ENCODE measurements at regions not wholly inside any gene's neighbourhood (a gene's known extent, or its start where the extent isn't known, plus 50 kb on each side); places are given as distances from the start of the nearest gene placed in this dataset.

GRCh38 chr20:16806061-16806460 is 57.9 kb downstream of the OTOR start:
- Histone ChIP-seq H3K9me3 (ENCODE audit: control insufficient read depth, low read length) (no peaks in the 10 kb centered on the region), H3K4me3 (ENCODE audit: low read depth, low read length) (no peak overlapping the region), H3K4me2 (ENCODE audit: low read length) (no peak overlapping the region), H3K79me2 (no peaks in the 10 kb centered on the region), H3K36me3 (ENCODE audit: control insufficient read depth, insufficient read depth, low read length) (no peaks in the 10 kb centered on the region), H3K27me3 (ENCODE audit: control insufficient read depth, insufficient read depth, low read length) (no peaks in the 10 kb centered on the region), H3K9ac (no peak overlapping the region), H3K27ac (no peak overlapping the region), H3K4me1 (no peaks in the 10 kb centered on the region), H2AFZ (no peak overlapping the region)
- TF ChIP-seq, protein P1, sequence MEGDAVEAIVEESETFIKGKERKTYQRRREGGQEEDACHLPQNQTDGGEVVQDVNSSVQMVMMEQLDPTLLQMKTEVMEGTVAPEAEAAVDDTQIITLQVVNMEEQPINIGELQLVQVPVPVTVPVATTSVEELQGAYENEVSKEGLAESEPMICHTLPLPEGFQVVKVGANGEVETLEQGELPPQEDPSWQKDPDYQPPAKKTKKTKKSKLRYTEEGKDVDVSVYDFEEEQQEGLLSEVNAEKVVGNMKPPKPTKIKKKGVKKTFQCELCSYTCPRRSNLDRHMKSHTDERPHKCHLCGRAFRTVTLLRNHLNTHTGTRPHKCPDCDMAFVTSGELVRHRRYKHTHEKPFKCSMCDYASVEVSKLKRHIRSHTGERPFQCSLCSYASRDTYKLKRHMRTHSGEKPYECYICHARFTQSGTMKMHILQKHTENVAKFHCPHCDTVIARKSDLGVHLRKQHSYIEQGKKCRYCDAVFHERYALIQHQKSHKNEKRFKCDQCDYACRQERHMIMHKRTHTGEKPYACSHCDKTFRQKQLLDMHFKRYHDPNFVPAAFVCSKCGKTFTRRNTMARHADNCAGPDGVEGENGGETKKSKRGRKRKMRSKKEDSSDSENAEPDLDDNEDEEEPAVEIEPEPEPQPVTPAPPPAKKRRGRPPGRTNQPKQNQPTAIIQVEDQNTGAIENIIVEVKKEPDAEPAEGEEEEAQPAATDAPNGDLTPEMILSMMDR (IDR thresholded peaks at IDR 0.05): no peak

GRCh38 chr20:16806886-16807285 is 58.7 kb downstream of the OTOR start:
- Histone ChIP-seq H3K4me3 (ENCODE audit: low read depth, low read length) (no peak overlapping the region), H3K9ac (no peak overlapping the region), H2AFZ (no peak overlapping the region), H3K79me2 (no peaks in the 10 kb centered on the region), H3K4me2 (ENCODE audit: low read length) (no peak overlapping the region), H3K36me3 (ENCODE audit: control insufficient read depth, insufficient read depth, low read length) (no peaks in the 10 kb centered on the region), H3K9me3 (ENCODE audit: control insufficient read depth, low read length) (no peaks in the 10 kb centered on the region), H3K27me3 (ENCODE audit: control insufficient read depth, insufficient read depth, low read length) (no peaks in the 10 kb centered on the region), H3K27ac (no peak overlapping the region), H3K4me1 (no peaks in the 10 kb centered on the region)
- TF ChIP-seq, protein P1 (IDR thresholded peaks at IDR 0.05): no peak

GRCh38 chr20:16808796-16809195 is 60.6 kb downstream of the OTOR start:
- Histone ChIP-seq H3K9me3 (ENCODE audit: control insufficient read depth, low read length) (no peaks in the 10 kb centered on the region), H3K4me2 (ENCODE audit: low read length) (no peak overlapping the region), H3K9ac (no peak overlapping the region), H3K4me1 (no peaks in the 10 kb centered on the region), H3K36me3 (ENCODE audit: control insufficient read depth, insufficient read depth, low read length) (no peaks in the 10 kb centered on the region), H3K27ac (no peak overlapping the region), H3K4me3 (ENCODE audit: low read depth, low read length) (no peak overlapping the region), H2AFZ (no peak overlapping the region), H3K79me2 (no peaks in the 10 kb centered on the region), H3K27me3 (ENCODE audit: control insufficient read depth, insufficient read depth, low read length) (no peaks in the 10 kb centered on the region)
- TF ChIP-seq, protein P1 (IDR thresholded peaks at IDR 0.05): no peak

- Histone ChIP-seq H3K36me3 (ENCODE audit: control insufficient read depth, insufficient read depth, low read length) (no peaks in the 10 kb centered on the region), H2AFZ (no peak overlapping the region), H3K9ac (no peak overlapping the region), H3K27ac (no peak overlapping the region), H3K79me2 (no peaks in the 10 kb centered on the region), H3K27me3 (ENCODE audit: control insufficient read depth, insufficient read depth, low read length) (no peaks in the 10 kb centered on the region), H3K9me3 (ENCODE audit: control insufficient read depth, low read length) (no peaks in the 10 kb centered on the region), H3K4me2 (ENCODE audit: low read length) (no peak overlapping the region), H3K4me3 (ENCODE audit: low read depth, low read length) (no peak overlapping the region), H3K4me1 (no peaks in the 10 kb centered on the region)
- TF ChIP-seq, protein P1 (IDR thresholded peaks at IDR 0.05): no peak
Observed at GRCh38 chr20:16810216-16810615, 62.1 kb downstream of the OTOR start.

DNA sequence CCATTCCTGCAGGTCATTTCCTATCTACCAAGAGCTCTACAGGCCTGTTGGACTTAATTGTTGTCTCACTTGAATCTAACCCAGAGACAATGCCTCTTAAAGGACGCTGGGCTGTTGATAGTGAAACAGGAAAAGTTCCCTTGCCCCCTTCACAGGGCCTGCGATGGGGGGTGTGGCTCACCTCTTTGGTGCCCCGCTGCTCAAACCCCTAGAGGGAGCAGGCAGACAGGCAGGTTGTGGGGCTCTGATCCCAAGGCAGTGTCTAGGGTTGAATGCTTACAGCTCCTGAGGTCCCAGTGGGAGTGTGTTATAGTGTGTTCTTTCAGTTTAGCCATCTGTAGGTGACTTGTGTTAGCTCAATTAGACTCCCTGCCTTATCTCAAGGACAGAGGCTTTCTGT is 68.0 kb downstream of the OTOR start:
- Histone ChIP-seq H3K4me2 (ENCODE audit: low read length) (no peak overlapping the region), H2AFZ (no peak overlapping the region), H3K9me3 (ENCODE audit: control insufficient read depth, low read length) (no peaks in the 10 kb centered on the region), H3K4me1 (no peaks in the 10 kb centered on the region), H3K36me3 (ENCODE audit: control insufficient read depth, insufficient read depth, low read length) (no peaks in the 10 kb centered on the region), H3K9ac (no peak overlapping the region), H3K27me3 (ENCODE audit: control insufficient read depth, insufficient read depth, low read length) (no peaks in the 10 kb centered on the region), H3K79me2 (no peaks in the 10 kb centered on the region), H3K27ac (no peak overlapping the region), H3K4me3 (ENCODE audit: low read depth, low read length) (no peak overlapping the region)
- TF ChIP-seq, protein P1 (IDR thresholded peaks at IDR 0.05): no peak

All from parathyroid adenoma (tissue), 2 donors.